Right renal pelvis (tissue), 4 donors: ENCODE measurements at regions not wholly inside any gene's neighbourhood (a gene's known extent, or its start where the extent isn't known, plus 50 kb on each side); places are given as distances from the start of the nearest gene placed in this dataset.

ENCODE experiments used
- DNase-seq, 4 donors: peaks; one replicate each; pipeline ENCODE4 v3.0.0-alpha.2; 2013; ENCODE audit warnings: low read depth in 4 of 4, low spot score in 3 of 4, missing footprints in 1 of 4

- no peak for DNase-seq
These were observed 506.8 kb upstream of the PPP2R3A start for GRCh38 chr3:135458541-135459322.

GRCh38 chr3:135460273-135460672 is 505.3 kb upstream of the PPP2R3A start:
- no peak for DNase-seq

- no peak for DNase-seq
These were observed 493.6 kb upstream of the PPP2R3A start for GRCh38 chr3:135471911-135472310.

- no peak for DNase-seq
These were observed 492.1 kb upstream of the PPP2R3A start for GRCh38 chr3:135473449-135473848.

GRCh38 chr3:135487261-135487660 is 478.3 kb upstream of the PPP2R3A start:
- no peak for DNase-seq

- DNase-seq: no peak
These were observed 475.2 kb upstream of the PPP2R3A start for GRCh38 chr3:135490219-135490915.

- DNase-seq: no peak
These were observed 473.9 kb upstream of the PPP2R3A start for GRCh38 chr3:135491491-135492205.

- DNase-seq: no peak
These were observed 469.6 kb upstream of the PPP2R3A start for GRCh38 chr3:135495891-135496290.

GRCh38 chr3:135497979-135498378 is 467.5 kb upstream of the PPP2R3A start:
- no peak for DNase-seq

- DNase-seq: no peak
These were observed 466.1 kb upstream of the PPP2R3A start for GRCh38 chr3:135499426-135499825.

- no peak for DNase-seq
These were observed 465.5 kb upstream of the PPP2R3A start for GRCh38 chr3:135500034-135500433.

- no peak for DNase-seq
These were observed 462.3 kb upstream of the PPP2R3A start for GRCh38 chr3:135503065-135503759.

GRCh38 chr3:135503760-135504686 is 461.5 kb upstream of the PPP2R3A start:
- DNase-seq: peak; percentile 36 to 53 (median 44)

- no peak for DNase-seq
These were observed 452.1 kb upstream of the PPP2R3A start for GRCh38 chr3:135513106-135514059.

GRCh38 chr3:135514060-135514448 is 451.5 kb upstream of the PPP2R3A start:
- no peak for DNase-seq

GRCh38 chr3:135516143-135516542 is 449.4 kb upstream of the PPP2R3A start:
- DNase-seq: no peak

- no peak for DNase-seq
These were observed 437.0 kb upstream of the PPP2R3A start for GRCh38 chr3:135528413-135529015.

- DNase-seq: no peak
These were observed 433.5 kb upstream of the PPP2R3A start for GRCh38 chr3:135532021-135532420.
